Caco-2 (cell line): ENCODE measurements at regions not wholly inside any gene's neighbourhood (a gene's known extent, or its start where the extent isn't known, plus 50 kb on each side); places are given as distances from the start of the nearest gene placed in this dataset.

ENCODE experiments used
- BruUV-seq: library from RNA; stranded (reverse); fragments of 400-500 nt; replicated peaks from 2 replicates; lab custom pipeline; 2021; lab: Mats Ljungman, UMichigan
- CTCF ChIA-PET: fragments of 300-600 bp; sonication (Branson Sonifier 250); formaldehyde crosslinking; loops from one replicate; lab custom pipeline; 2022; ENCODE audit warnings: antibody characterized with exemption; lab: Charles Lee
- POLR2A ChIA-PET: fragments of 300-600 bp; sonication (Branson Sonifier 250); formaldehyde crosslinking; loops from one replicate; lab custom pipeline; 2022; ENCODE audit warnings: antibody characterized with exemption; lab: Charles Lee
- DNase-seq, 2 experiments: peaks; one replicate each; pipeline versions ENCODE4 v3.0.0 to v3.0.0-alpha.2; 2020 to 2022
- H3K27me3 ChIP-seq: replicated peaks from 2 replicates; pipeline ENCODE4 v1.6.0; 2011; ENCODE audit warnings: low read length; ENCODE audit not compliant: control insufficient read depth, insufficient read depth
- H3K36me3 ChIP-seq: 2 replicates; pipeline ENCODE4 v1.5.1; 2011; ENCODE audit warnings: low read length; ENCODE audit not compliant: control insufficient read depth, insufficient read depth
- H3K4me1 ChIP-seq: fragments of 250-450 bp; sonication (Bioruptor Pico); 2 replicates; pipeline ENCODE4 v1.5.1; 2020; ENCODE audit warnings: mild to moderate bottlenecking
- H3K4me3 ChIP-seq: 2 replicates; pipeline ENCODE4 v1.5.1; 2011; ENCODE audit warnings: low read depth, mild to moderate bottlenecking, control low read depth, low read length
- H3K9me3 ChIP-seq: fragments of 250-450 bp; sonication (Bioruptor Pico); 2 replicates; pipeline ENCODE4 v1.5.1; 2020; ENCODE audit warnings: mild to moderate bottlenecking, moderate library complexity
- H3K27ac Mint-ChIP-seq: one replicate; pipeline ENCODE4 v1.8.0; 2022; ENCODE audit warnings: mixed read lengths; ENCODE audit not compliant: unreplicated experiment
- H3K27me3 Mint-ChIP-seq: one replicate; pipeline ENCODE4 v1.8.0; 2022; ENCODE audit warnings: mixed read lengths; ENCODE audit not compliant: insufficient read depth, unreplicated experiment
- H3K36me3 Mint-ChIP-seq: one replicate; pipeline ENCODE4 v1.8.0; 2022; ENCODE audit warnings: mild to moderate bottlenecking, mixed read lengths; ENCODE audit not compliant: insufficient read depth, unreplicated experiment
- H3K4me1 Mint-ChIP-seq: one replicate; pipeline ENCODE4 v1.8.0; 2022; ENCODE audit warnings: low read depth, mixed read lengths; ENCODE audit not compliant: unreplicated experiment
- H3K4me3 Mint-ChIP-seq: one replicate; pipeline ENCODE4 v1.8.0; 2022; ENCODE audit warnings: mild to moderate bottlenecking, moderate library complexity, mixed read lengths; ENCODE audit not compliant: unreplicated experiment
- H3K9me3 Mint-ChIP-seq: one replicate; pipeline ENCODE4 v1.8.0; 2022; ENCODE audit warnings: mixed read lengths; ENCODE audit not compliant: unreplicated experiment
- CTCF ChIP-seq, 2 experiments: fragments of 200-600 bp in 1 of 2; IDR thresholded peaks; 1 replicate in 1 of 2; 2 replicates in 1 of 2; pipeline versions ENCODE4 v1.5.1 to v1.8.0; 2011 to 2022; ENCODE audit warnings: antibody characterized with exemption in 1 of 2, control low read depth in 1 of 2, inconsistent platforms in 1 of 2, low read depth in 1 of 2, low read length in 1 of 2, mild to moderate bottlenecking in 1 of 2, moderate library complexity in 1 of 2; ENCODE audit not compliant: insufficient read depth in 1 of 2, severe bottlenecking in 1 of 2, unreplicated experiment in 1 of 2
- intact Hi-C: fragments of 100-400 bp; cut with micrococcal nuclease; formaldehyde crosslinking; loops from one replicate; pipeline ENCODE4 v1.10.0; 2022; ENCODE audit not compliant: unreplicated experiment

GRCh38 chr12:94707892-94708291 is 57.5 kb upstream of the TMCC3 start:
- no peak for TF ChIP-seq CTCF (IDR thresholded peaks at IDR 0.05; ENCODE audit: insufficient read depth in 1 of 2, low read depth in 1 of 2, low read length in 1 of 2, severe bottlenecking in 1 of 2, unreplicated experiment in 1 of 2)
- no peak for DNase-seq
- no peaks in the 10 kb centered on the region for H3K36me3 ChIP-seq
- no peaks in the 10 kb centered on the region for H3K27me3 ChIP-seq
- Mint-ChIP-seq H3K4me3 (no peak overlapping the region), H3K4me1 (peaks cover 13% of the 10 kb centered on the region), H3K36me3 (no peaks in the 10 kb centered on the region), H3K27me3 (peaks cover 3% of the 10 kb centered on the region), H3K27ac (no peak overlapping the region), H3K9me3 (no peaks in the 10 kb centered on the region)
- H3K4me1 ChIP-seq, result no peaks in the 10 kb centered on the region
- BruUV-seq, result no TSS peak
- ChIA-PET CTCF (no interaction called here), POLR2A (no interaction called here)
- H3K9me3 ChIP-seq, result no peaks in the 10 kb centered on the region
- H3K4me3 ChIP-seq, result no peak overlapping the region
- intact Hi-C loops, result no loop called here

- H3K36me3 Mint-ChIP-seq, result no peaks in the 10 kb centered on the region
- intact Hi-C loops, result no loop called here
- H3K4me3 Mint-ChIP-seq, result no peak overlapping the region
- BruUV-seq, result no TSS peak
- H3K9me3 ChIP-seq, result no peaks in the 10 kb centered on the region
- no peak for TF ChIP-seq CTCF (IDR thresholded peaks at IDR 0.05; ENCODE audit: insufficient read depth in 1 of 2, low read depth in 1 of 2, low read length in 1 of 2, severe bottlenecking in 1 of 2, unreplicated experiment in 1 of 2)
- ChIA-PET CTCF (no interaction called here), POLR2A (no interaction called here)
- H3K9me3 Mint-ChIP-seq, result no peaks in the 10 kb centered on the region
- no peak for DNase-seq
- H3K27me3 Mint-ChIP-seq, result peaks cover 3% of the 10 kb centered on the region
- H3K27me3 ChIP-seq, result no peaks in the 10 kb centered on the region
- no peak overlapping the region for H3K27ac Mint-ChIP-seq
- H3K4me1 ChIP-seq, result no peaks in the 10 kb centered on the region
- H3K36me3 ChIP-seq, result no peaks in the 10 kb centered on the region
- peaks cover 13% of the 10 kb centered on the region for H3K4me1 Mint-ChIP-seq
- H3K4me3 ChIP-seq, result no peak overlapping the region
Observed at GRCh38 chr12:94707036-94707435, 56.7 kb upstream of the TMCC3 start.

GRCh38 chr12:94706250-94706661 is 55.9 kb upstream of the TMCC3 start:
- H3K27me3 Mint-ChIP-seq, result peaks cover 3% of the 10 kb centered on the region
- H3K4me3 ChIP-seq, result no peak overlapping the region
- H3K27ac Mint-ChIP-seq, result no peak overlapping the region
- H3K9me3 Mint-ChIP-seq, result no peaks in the 10 kb centered on the region
- H3K9me3 ChIP-seq, result no peaks in the 10 kb centered on the region
- H3K4me1 ChIP-seq, result no peaks in the 10 kb centered on the region
- TF ChIP-seq CTCF (IDR thresholded peaks at IDR 0.05; ENCODE audit: insufficient read depth in 1 of 2, low read depth in 1 of 2, low read length in 1 of 2, severe bottlenecking in 1 of 2, unreplicated experiment in 1 of 2), result no peak
- no peaks in the 10 kb centered on the region for H3K36me3 Mint-ChIP-seq
- DNase-seq, result no peak
- POLR2A ChIA-PET, result no interaction called here
- no peak overlapping the region for H3K4me3 Mint-ChIP-seq
- intact Hi-C loops, result no loop called here
- no TSS peak for BruUV-seq
- peaks cover 13% of the 10 kb centered on the region for H3K4me1 Mint-ChIP-seq
- CTCF ChIA-PET, result no interaction called here
- no peaks in the 10 kb centered on the region for H3K36me3 ChIP-seq
- H3K27me3 ChIP-seq, result no peaks in the 10 kb centered on the region
